ENCODE measurements at regions not wholly inside any gene's neighbourhood (a gene's known extent, or its start where the extent isn't known, plus 50 kb on each side); places are given as distances from the start of the nearest gene placed in this dataset.

- TF ChIP-seq ZNF70 (CRISPR knock-in tag; IDR thresholded peaks at IDR 0.05) (no peak), ZC3H10 (CRISPR knock-in tag; IDR thresholded peaks at IDR 0.05) (no peak), PATZ1 (CRISPR knock-in tag; IDR thresholded peaks at IDR 0.05; ENCODE audit: borderline replicate concordance) (no peak), SNAI2 (CRISPR knock-in tag; IDR thresholded peaks at IDR 0.05) (no peak), OSR1 (CRISPR knock-in tag; IDR thresholded peaks at IDR 0.05) (no peak), ZFP3 (CRISPR knock-in tag; IDR thresholded peaks at IDR 0.05) (no peak), CSDC2 (CRISPR knock-in tag; IDR thresholded peaks at IDR 0.05) (no peak), CREB5 (CRISPR knock-in tag; IDR thresholded peaks at IDR 0.05; ENCODE audit: low read depth) (no peak), TOX (CRISPR knock-in tag; IDR thresholded peaks at IDR 0.05; ENCODE audit: borderline replicate concordance) (no peak)
- TF ChIP-seq, protein P1, sequence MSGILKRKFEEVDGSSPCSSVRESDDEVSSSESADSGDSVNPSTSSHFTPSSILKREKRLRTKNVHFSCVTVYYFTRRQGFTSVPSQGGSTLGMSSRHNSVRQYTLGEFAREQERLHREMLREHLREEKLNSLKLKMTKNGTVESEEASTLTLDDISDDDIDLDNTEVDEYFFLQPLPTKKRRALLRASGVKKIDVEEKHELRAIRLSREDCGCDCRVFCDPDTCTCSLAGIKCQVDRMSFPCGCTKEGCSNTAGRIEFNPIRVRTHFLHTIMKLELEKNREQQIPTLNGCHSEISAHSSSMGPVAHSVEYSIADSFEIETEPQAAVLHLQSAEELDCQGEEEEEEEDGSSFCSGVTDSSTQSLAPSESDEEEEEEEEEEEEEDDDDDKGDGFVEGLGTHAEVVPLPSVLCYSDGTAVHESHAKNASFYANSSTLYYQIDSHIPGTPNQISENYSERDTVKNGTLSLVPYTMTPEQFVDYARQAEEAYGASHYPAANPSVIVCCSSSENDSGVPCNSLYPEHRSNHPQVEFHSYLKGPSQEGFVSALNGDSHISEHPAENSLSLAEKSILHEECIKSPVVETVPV (CRISPR knock-in tag; IDR thresholded peaks at IDR 0.05), result no peak
These were observed 84.5 kb upstream of the NTRK3 start for GRCh38 chr15:88341006-88341405.

Measured in SK-N-SH treated with all-trans-retinoic acid at 6 μM for 48 hours (cell line).